ENCODE measurements at regions not wholly inside any gene's neighbourhood (a gene's known extent, or its start where the extent isn't known, plus 50 kb on each side); places are given as distances from the start of the nearest gene placed in this dataset.

- no peak for DNase-seq
Measured at GRCh38 chr2:21281384-21281783, 157.6 kb downstream of the TDRD15 start.

GRCh38 chr2:21281791-21282514 is 158.2 kb downstream of the TDRD15 start:
- peak in 1 of 51 donors; percentile 34 for DNase-seq

DNA sequence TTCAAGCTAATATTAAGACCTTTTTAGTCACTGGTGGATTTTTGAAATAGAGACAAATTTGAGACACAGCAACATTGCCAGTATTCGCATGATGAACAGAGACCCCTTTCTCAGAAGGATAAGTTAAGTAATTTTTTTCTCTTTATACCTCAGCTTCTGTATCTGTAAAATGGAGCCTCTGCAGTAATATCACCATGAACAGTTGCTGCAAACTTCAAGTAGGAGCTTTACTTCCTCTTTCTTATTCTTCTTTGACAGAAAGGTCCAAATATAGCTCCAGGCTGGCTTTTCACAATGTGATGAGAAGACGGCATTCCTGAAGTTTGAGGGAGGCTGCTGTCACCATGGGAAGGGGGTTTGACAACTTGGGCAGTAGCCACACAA is 158.7 kb downstream of the TDRD15 start:
- DNase-seq = no peak

DNA sequence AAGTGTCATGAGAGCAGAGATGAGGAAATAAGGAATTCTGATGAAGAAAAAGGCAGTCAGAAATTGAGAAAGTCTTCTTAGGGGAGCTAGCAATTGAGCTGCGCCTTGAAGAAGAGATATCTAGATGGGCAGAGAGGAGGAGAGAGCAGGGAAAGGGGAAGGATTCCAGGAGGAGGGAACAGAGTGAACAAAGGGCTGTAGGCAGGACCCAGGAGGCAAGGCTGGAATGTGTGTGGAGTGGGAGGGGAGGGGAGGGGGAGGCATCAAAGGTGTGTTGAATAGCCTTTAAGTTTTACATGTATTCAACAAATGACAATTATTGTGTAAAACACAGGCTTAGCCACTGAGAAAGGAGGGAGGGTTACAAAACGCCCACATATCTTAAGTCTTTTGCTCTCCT is 164.5 kb downstream of the TDRD15 start:
- DNase-seq = no peak

DNA sequence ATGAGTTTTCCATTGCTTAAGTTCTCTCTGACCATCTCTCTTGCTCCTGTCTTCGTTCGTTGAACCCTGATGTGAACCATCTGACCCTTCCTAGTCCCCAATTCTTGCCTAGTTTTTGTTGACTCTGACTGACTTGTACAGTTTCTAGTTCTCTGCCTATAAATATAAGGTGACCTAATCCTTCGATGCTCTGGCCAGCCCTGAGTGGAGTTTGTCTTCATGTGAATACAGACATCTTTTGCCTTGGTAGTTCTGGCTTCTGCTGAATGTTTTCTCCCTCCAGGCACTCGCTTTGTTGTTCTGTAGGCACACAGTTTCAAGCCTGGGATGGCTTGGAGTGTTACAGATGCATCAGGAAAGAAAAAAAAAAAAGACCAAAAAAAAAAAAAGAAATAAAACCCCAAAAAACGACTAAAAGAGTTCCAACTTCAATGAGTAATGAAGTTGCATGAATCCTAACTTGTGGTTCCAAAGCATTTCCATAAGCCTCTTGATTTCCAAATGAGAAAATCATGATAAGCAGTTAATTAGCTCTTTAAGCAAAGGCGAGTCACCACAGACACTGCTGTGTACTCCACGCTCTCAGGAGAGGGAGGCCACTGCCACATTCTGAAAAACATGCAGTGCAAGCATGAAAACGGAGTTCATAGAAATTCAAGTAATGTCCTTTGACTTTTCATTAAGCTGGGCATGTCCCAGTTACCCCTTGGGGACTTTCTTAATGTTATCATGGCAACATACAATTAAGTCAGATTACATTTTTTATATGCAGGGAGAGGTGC is 165.2 kb downstream of the TDRD15 start:
- DNase-seq = no peak

GRCh38 chr2:21289551-21289950 is 165.8 kb downstream of the TDRD15 start:
- DNase-seq = no peak

DNA sequence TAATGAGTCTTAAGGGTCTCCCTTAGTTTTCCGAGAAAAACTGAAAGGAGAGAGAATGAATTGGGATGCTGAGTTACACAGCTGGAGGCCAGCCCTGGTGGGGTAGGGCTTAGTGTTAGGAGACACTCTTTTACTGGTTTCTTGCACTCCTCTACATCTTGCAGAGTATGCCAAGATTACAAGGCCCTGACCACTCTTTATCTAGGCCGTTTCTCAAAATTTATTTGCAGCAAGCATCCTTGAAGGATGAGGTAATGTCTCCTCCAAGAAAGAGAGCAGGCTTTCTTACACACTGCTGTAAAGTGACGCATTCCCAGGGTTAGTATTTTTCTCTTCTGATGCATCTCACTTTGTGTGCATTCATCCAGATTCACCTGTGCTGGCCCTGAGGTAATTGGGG is 166.2 kb downstream of the TDRD15 start:
- no peak for DNase-seq

DNA sequence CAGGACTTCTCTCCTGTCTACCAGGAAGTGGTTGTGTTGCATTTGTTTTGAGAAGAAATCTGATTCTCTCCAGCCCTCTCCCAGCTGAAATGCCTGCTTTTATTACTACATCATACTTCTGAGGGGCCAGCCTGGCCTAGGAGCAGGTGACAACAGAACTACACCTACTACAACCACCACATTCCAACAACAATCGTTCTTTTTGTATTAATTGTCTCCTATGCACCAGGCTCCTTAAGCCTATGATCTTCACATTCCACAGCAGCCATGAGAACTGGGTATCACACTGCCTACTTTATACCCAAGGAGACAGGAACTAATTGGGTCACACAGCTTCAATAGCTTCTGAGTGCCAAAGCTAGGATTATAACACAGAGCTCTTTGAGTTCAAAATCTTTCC is 167.7 kb downstream of the TDRD15 start:
- no peak for DNase-seq

GRCh38 chr2:21294446-21294845 is 170.7 kb downstream of the TDRD15 start:
- DNase-seq = no peak

DNA sequence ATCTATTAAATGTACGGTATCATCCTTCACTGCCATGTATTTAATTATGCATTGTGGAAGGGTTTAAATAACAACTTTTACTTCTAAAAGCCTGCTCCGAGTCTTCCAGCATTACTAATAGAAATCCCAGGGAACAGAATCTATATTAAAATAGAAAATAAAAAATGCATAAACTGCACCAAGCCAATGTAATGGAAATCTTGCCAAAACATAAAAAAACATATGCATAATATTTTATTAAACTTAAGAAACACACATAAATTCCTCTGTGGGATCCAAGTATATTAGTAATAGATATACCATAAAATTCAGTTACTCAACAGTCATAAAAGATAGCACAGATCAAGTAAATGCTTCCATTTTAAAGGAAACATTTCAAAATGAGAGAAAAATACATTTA is 175.6 kb downstream of the TDRD15 start:
- DNase-seq = no peak

DNA sequence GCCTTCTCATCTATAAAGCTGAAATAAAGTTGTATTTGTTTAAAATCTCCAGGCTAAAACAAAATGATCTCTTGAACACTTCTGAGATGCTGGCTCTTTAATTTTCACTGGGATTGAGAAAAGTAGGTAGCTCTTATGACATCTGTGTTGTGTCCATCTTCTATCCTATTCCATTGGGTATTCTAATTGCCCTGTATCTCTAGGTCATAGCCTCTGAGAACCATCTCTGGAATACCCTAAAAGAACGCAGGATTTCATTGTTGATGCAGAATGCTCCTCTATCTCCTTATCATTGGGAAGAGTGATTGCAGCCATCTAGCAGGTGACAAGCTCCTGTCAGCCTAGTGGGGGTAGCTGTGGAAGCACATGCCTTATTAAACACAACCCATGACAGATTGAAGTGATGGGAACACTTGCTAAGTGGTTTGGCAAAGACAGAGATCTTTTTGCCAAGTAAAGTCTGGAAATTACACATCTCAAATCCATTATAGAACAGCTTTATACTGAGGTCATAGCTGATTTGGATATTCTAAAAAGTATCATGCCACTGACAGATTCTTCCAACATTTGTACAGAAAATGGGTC is 178.2 kb downstream of the TDRD15 start:
- DNase-seq = no peak

DNA sequence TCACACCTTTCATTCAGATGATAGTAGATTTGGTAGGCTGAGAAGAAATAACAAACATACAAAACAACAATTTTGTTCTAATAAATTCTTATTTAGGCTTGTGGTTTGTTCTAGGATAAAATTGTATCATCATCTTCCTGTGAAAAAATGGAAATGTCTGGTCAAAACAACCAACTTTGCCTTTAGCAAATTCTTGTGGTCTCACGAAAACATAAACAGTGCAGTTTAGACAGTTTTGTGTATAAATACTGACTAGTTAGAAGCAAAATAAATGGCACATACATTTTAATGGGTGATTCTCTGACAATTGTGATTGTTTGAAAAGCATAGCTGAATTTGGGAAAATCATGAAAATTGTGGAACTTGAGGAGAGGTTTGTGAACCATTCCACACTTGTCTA is 180.1 kb downstream of the TDRD15 start:
- no peak for DNase-seq

- DNase-seq = no peak
Measured at GRCh38 chr2:21305581-21305980, 181.8 kb downstream of the TDRD15 start.

GRCh38 chr2:21306235-21306634 is 182.5 kb downstream of the TDRD15 start:
- DNase-seq = no peak

GRCh38 chr2:21307037-21307436 is 183.3 kb downstream of the TDRD15 start:
- no peak for DNase-seq

DNA sequence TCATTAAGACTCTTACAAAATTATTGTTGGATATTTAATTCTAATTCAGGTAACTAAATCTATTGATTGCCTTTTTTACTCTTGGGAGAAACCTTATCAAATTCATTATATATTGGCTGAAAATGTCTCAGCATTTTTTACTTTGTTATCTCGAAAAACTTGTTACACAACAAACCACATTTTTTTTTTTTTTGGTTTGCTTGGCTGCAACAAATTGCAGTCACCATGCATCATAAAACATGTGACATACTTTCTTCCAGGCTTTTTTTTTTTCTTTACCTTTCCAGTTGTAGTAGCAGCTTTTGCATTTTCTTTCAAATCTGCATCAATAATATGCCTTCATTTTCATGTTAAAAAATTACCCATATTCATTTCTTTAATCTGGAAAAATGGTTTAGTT is 186.7 kb downstream of the TDRD15 start:
- no peak for DNase-seq

DNA sequence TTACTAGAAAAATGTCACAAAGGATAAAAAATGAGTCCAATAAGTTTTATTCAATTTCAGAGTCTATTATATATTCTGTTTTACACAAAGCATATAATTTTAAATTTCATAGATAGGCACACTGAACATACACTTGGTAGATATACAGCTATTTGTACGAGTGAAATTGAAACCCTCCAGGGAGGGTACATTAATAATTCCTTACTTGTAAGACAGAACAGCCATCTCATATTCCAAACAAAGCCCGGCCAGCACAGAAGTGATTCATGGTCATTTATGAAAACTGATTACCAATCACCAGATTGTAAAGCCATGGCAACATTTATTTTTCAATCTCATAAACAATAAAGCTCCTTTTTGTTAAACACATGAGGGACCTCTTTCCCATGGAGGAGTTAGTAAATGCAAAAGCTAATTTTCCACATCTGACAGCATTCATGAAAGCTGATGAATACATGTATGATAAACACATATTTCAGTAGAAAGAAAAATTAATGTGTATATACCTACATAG is 190.6 kb downstream of the TDRD15 start:
- no peak for DNase-seq

DNA sequence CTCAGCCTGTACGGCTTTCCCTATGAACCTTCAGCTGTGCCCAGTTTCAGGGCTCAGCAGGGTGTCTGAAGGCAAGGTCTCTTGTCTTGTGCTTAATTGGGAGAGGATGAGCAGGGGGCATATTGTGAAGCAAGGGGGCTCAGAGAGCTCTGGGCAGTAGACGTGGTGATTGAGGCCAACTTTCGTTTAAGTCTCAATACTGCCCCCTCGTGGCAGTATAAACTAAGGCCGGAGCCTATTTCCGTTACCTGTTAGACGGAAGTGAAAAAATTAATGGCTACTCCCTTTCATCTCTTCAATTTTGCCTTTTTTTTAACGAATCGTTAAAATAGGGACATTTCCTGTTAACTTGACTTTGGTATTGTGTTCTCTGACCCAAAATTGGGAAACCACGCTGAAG is 193.4 kb downstream of the TDRD15 start:
- peak in 38 of 51 donors; percentile 1 to 87 (median 28) for DNase-seq

DNA sequence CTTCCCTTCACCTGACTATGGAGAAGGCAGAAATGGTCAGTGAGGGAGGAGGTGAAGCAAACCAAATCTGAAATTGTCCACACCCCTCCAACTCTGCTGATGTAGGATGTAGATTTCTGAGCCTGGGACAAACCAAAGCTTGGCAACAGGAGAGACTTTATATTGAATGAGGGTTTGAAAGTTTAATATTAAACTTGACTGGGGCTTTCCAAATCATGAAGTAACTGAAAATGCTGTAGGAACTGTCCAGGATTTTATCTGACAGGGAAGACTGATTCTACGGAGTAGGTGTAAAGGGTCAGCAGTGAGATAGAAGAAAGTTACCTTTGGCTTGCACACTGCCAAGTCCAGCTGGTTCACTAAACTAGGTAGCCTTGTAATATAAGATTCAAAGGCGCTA is 194.5 kb downstream of the TDRD15 start:
- DNase-seq = no peak

DNA sequence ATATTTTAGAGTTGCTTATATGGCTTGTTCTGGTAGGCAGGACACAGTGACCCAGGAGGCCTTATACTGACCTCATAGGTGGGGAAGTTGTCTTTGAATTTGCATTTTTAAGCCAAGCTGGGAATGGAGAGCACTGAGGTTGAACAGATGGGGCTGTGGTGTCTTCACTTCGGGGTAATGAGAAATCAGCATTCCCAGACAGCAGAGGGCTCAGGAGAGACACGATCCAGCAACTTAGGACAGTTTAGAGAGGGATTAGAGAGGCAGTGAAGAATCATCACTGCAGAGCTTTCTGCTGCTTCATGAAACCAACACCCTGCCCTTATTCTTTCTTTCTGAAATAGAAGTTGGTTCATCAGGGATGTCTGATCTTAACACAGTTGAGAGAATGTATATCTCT is 202.4 kb downstream of the TDRD15 start:
- no peak for DNase-seq

- no peak for DNase-seq
Measured at GRCh38 chr2:21328177-21328576, 204.4 kb downstream of the TDRD15 start.

DNA sequence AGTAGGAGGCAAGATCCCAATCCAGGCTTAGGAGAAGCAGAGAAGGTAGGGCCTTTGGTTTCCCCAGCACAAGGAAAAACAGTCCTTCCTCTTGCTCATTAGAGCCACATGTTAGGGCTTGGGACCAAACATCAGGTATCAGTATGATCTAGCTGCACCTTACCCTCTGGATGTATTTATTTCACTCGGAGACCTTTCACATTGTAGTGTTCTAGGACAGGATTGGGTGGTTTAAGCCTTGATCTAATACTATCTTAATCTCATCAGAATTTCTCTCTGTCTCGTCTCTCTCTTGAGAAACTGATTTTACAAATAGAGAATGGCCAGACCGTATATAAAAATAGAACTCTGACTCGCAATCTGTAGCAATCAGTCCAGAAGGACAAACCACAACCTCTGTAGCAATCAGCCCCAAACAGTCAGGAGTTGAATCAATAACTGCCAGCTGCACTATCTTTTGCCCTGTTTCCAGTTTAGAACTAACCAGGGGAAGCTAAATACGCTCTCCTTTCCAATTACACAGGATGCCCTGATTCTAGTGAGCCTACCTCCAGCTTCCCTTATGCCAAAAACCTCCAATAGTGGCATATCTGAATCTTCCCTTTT is 207.1 kb downstream of the TDRD15 start:
- no peak for DNase-seq

Data from hypothalamus (tissue), 51 donors.